ENCODE measurements at regions not wholly inside any gene's neighbourhood (a gene's known extent, or its start where the extent isn't known, plus 50 kb on each side); places are given as distances from the start of the nearest gene placed in this dataset.

DNA sequence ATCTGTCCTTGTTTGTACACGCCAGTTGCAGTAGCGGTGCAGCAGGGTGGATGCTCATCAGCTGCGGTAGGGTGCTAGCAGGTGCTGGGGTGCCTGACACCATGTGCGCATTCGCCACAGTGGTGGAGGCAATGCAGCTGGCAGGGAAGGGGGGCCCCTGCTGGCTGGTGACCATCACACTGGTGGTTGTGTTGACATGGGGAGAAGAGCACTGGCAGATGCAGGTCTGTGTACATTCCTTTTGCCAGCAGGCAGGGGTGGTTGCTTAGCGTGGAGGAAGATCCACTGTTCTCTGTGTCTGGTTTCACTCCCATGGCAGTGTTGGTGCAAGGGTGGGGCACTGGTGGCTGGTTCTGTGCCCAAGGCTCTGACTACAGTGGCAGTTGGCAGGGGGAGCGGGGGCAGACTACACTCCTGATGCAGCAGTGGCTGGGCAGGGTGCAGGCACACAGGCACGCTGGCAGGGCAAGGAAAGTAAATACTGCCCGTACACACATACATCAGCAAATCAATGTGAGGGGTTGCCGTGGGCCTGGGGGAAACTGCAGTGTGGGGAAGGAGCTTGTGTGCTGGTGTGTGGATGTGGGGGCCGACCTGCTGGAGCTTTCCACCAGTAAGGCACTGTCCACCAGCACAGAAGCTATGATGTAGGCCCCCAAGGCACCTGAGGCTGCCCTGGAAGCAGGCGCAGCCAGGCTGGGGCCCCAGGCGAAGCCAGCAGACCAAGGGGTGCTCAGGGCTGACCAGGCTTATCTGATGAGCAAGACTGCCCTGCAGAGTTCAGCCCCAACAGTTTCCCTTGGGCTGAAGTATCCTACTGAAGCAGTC, 87.2 kb upstream of the UNC5B start:
- no peak for TF ChIP-seq EZH2 (IDR thresholded peaks at IDR 0.05; ENCODE audit: borderline replicate concordance, low read depth, low read length, severe bottlenecking)
- TF ChIP-seq, protein P1, sequence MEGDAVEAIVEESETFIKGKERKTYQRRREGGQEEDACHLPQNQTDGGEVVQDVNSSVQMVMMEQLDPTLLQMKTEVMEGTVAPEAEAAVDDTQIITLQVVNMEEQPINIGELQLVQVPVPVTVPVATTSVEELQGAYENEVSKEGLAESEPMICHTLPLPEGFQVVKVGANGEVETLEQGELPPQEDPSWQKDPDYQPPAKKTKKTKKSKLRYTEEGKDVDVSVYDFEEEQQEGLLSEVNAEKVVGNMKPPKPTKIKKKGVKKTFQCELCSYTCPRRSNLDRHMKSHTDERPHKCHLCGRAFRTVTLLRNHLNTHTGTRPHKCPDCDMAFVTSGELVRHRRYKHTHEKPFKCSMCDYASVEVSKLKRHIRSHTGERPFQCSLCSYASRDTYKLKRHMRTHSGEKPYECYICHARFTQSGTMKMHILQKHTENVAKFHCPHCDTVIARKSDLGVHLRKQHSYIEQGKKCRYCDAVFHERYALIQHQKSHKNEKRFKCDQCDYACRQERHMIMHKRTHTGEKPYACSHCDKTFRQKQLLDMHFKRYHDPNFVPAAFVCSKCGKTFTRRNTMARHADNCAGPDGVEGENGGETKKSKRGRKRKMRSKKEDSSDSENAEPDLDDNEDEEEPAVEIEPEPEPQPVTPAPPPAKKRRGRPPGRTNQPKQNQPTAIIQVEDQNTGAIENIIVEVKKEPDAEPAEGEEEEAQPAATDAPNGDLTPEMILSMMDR (IDR thresholded peaks at IDR 0.05; ENCODE audit: borderline replicate concordance, extremely low read depth, low read length, poor library complexity, severe bottlenecking): no peak
- Histone ChIP-seq H3K9me3 (ENCODE audit: insufficient read depth, low read length, severe bottlenecking) (no peaks in the 10 kb centered on the region), H3K27me3 (ENCODE audit: insufficient read depth, low read length, poor library complexity) (peaks cover 23% of the 10 kb centered on the region), H3K4me1 (ENCODE audit: insufficient read depth, low read length) (no peaks in the 10 kb centered on the region), H3K4me2 (ENCODE audit: insufficient read depth, low read length) (no peak overlapping the region), H3K9ac (ENCODE audit: low read depth, low read length) (no peak overlapping the region), H3K79me2 (ENCODE audit: insufficient read depth, low read length) (no peaks in the 10 kb centered on the region), H3K27ac (ENCODE audit: low read length) (no peak overlapping the region), H3K4me3 (ENCODE audit: low read depth in 1 of 2, low read length in 2 of 2) (no peak overlapping the region), H3K36me3 (ENCODE audit: insufficient read depth, low read length) (no peaks in the 10 kb centered on the region), H4K20me1 (ENCODE audit: insufficient read depth, low read length) (no peaks in the 10 kb centered on the region), H2AFZ (ENCODE audit: low read depth, low read length) (no peak overlapping the region)
- no peak for ATAC-seq (ENCODE audit: insufficient read depth, low read depth)
- no peak for DNase-seq

DNA sequence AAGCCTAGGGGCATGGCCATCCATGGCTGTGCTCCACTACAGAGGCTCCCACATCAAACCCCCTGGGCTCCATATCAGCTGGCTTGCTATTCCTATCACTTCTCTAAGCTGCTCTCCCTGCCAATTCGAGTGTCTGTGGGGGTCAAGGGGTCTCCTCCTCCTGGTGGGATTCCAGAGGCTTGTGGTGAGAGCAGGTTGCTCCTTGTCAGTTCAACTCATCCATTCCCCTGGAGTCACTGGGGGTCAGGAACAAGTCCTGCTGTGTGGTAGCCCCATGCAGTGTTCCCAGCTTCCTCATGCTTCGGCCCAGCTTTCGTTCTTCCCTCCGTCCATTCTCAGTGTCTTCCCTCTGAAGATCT, 86.6 kb upstream of the UNC5B start:
- H3K4me1 ChIP-seq (ENCODE audit: insufficient read depth, low read length): no peaks in the 10 kb centered on the region
- H3K79me2 ChIP-seq (ENCODE audit: insufficient read depth, low read length): no peaks in the 10 kb centered on the region
- no peak overlapping the region for H3K9ac ChIP-seq (ENCODE audit: low read depth, low read length)
- DNase-seq (no peak), ATAC-seq (ENCODE audit: insufficient read depth, low read depth) (no peak)
- TF ChIP-seq, protein P1 (IDR thresholded peaks at IDR 0.05; ENCODE audit: borderline replicate concordance, extremely low read depth, low read length, poor library complexity, severe bottlenecking): no peak
- TF ChIP-seq EZH2 (IDR thresholded peaks at IDR 0.05; ENCODE audit: borderline replicate concordance, low read depth, low read length, severe bottlenecking): no peak
- H3K9me3 ChIP-seq (ENCODE audit: insufficient read depth, low read length, severe bottlenecking): no peaks in the 10 kb centered on the region
- no peak overlapping the region for H3K4me3 ChIP-seq (ENCODE audit: low read depth in 1 of 2, low read length in 2 of 2)
- no peaks in the 10 kb centered on the region for H4K20me1 ChIP-seq (ENCODE audit: insufficient read depth, low read length)
- H3K27me3 ChIP-seq (ENCODE audit: insufficient read depth, low read length, poor library complexity): peaks cover 23% of the 10 kb centered on the region
- no peak overlapping the region for H2AFZ ChIP-seq (ENCODE audit: low read depth, low read length)
- H3K27ac ChIP-seq (ENCODE audit: low read length): no peak overlapping the region
- H3K36me3 ChIP-seq (ENCODE audit: insufficient read depth, low read length): no peaks in the 10 kb centered on the region
- no peak overlapping the region for H3K4me2 ChIP-seq (ENCODE audit: insufficient read depth, low read length)

DNA sequence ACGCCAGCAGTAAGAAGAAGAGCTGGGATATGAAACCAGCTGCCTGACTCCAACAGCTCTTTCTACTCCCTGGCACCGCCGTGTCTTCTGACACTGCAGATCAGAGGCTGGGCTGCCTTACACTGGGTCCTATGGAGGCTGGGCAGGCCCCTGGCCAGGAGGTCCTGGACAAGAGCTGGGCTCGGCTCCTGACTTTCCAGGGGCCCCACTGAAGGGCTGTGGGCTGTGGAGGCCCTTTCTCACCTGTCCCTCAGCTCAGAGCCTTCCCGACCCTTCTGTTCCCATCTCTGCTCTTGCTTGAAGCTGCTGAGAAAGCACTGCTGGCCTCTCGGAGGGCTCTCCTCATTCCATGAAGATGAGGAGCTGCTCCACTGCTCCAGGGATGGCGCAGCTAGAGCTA, 85.9 kb upstream of the UNC5B start:
- Histone ChIP-seq H3K9me3 (ENCODE audit: insufficient read depth, low read length, severe bottlenecking) (no peaks in the 10 kb centered on the region), H3K27ac (ENCODE audit: low read length) (no peak overlapping the region), H3K27me3 (ENCODE audit: insufficient read depth, low read length, poor library complexity) (peaks cover 27% of the 10 kb centered on the region)

More for the DNA sequence above, 85.9 kb upstream of the UNC5B start:
- no peak for ATAC-seq (ENCODE audit: insufficient read depth, low read depth)
- H3K4me1 ChIP-seq (ENCODE audit: insufficient read depth, low read length): no peaks in the 10 kb centered on the region
- TF ChIP-seq, protein P1 (IDR thresholded peaks at IDR 0.05; ENCODE audit: borderline replicate concordance, extremely low read depth, low read length, poor library complexity, severe bottlenecking): no peak
- no peak for TF ChIP-seq EZH2 (IDR thresholded peaks at IDR 0.05; ENCODE audit: borderline replicate concordance, low read depth, low read length, severe bottlenecking)
- no peak overlapping the region for H3K4me2 ChIP-seq (ENCODE audit: insufficient read depth, low read length)
- no peak for DNase-seq
- no peak overlapping the region for H3K4me3 ChIP-seq (ENCODE audit: low read depth in 1 of 2, low read length in 2 of 2)
- no peaks in the 10 kb centered on the region for H3K79me2 ChIP-seq (ENCODE audit: insufficient read depth, low read length)
- H4K20me1 ChIP-seq (ENCODE audit: insufficient read depth, low read length): no peaks in the 10 kb centered on the region
- H3K36me3 ChIP-seq (ENCODE audit: insufficient read depth, low read length): no peaks in the 10 kb centered on the region
- no peak overlapping the region for H3K9ac ChIP-seq (ENCODE audit: low read depth, low read length)
- H2AFZ ChIP-seq (ENCODE audit: low read depth, low read length): no peak overlapping the region
